Mesendoderm (in vitro differentiated cells): ENCODE measurements at regions not wholly inside any gene's neighbourhood (a gene's known extent, or its start where the extent isn't known, plus 50 kb on each side); places are given as distances from the start of the nearest gene placed in this dataset.

Source experiments
- DNase-seq: peaks from one replicate; pipeline ENCODE4 v3.0.0; 2013
- H2AK5ac ChIP-seq: 2 replicates; pipeline ENCODE4 v1.6.1; 2013; ENCODE audit warnings: low read length, inconsistent platforms
- H2BK120ac ChIP-seq: 2 replicates; pipeline ENCODE4 v1.6.1; 2013; ENCODE audit warnings: low read depth, mild to moderate bottlenecking, low read length, moderate library complexity, mixed read lengths
- H2BK15ac ChIP-seq: replicated peaks from 2 replicates; pipeline ENCODE4 v1.6.1; 2013; ENCODE audit warnings: low read depth, mild to moderate bottlenecking, moderate library complexity
- H2BK5ac ChIP-seq: 2 replicates; pipeline ENCODE4 v1.6.1; 2013; ENCODE audit warnings: low read length, inconsistent platforms
- H3K18ac ChIP-seq: 2 replicates; pipeline ENCODE4 v1.6.1; 2013; ENCODE audit warnings: mild to moderate bottlenecking, low read length, mixed read lengths
- H3K23ac ChIP-seq: one replicate; pipeline ENCODE4 v1.6.1; 2013; ENCODE audit warnings: low read length
- H3K27ac ChIP-seq: 2 replicates; pipeline ENCODE4 v1.5.1; 2013; ENCODE audit warnings: low read depth, mild to moderate bottlenecking, inconsistent platforms, low read length, moderate library complexity
- H3K27me3 ChIP-seq: 2 replicates; pipeline ENCODE4 v1.6.1; 2013; ENCODE audit warnings: low read length, control low read depth, mild to moderate bottlenecking, inconsistent platforms; ENCODE audit not compliant: insufficient read depth, poor library complexity
- H3K36me3 ChIP-seq: 2 replicates; pipeline ENCODE4 v1.6.1; 2013; ENCODE audit warnings: low read length, inconsistent platforms; ENCODE audit not compliant: control insufficient read depth, insufficient read depth
- H3K4ac ChIP-seq: one replicate; pipeline ENCODE4 v1.6.1; 2013; ENCODE audit warnings: low read depth, mild to moderate bottlenecking, low read length, moderate library complexity
- H3K4me1 ChIP-seq: 2 replicates; pipeline ENCODE4 v1.6.1; 2013; ENCODE audit warnings: low read depth, low read length, inconsistent platforms; ENCODE audit not compliant: control insufficient read depth
- H3K4me2 ChIP-seq: 2 replicates; pipeline ENCODE4 v1.6.1; 2013; ENCODE audit warnings: low read length
- H3K4me3 ChIP-seq: 2 replicates; pipeline ENCODE4 v1.5.1; 2013; ENCODE audit warnings: mild to moderate bottlenecking, low read length
- H3K56ac ChIP-seq: one replicate; pipeline ENCODE4 v1.6.1; 2013; ENCODE audit warnings: low read length
- H3K79me1 ChIP-seq: 2 replicates; pipeline ENCODE4 v1.6.1; 2013; ENCODE audit warnings: low read length, inconsistent platforms
- H3K79me2 ChIP-seq: 2 replicates; pipeline ENCODE4 v1.6.1; 2013; ENCODE audit warnings: mild to moderate bottlenecking, low read length; ENCODE audit not compliant: control insufficient read depth, insufficient read depth
- H3K9ac ChIP-seq: 2 replicates; pipeline ENCODE4 v1.6.1; 2013; ENCODE audit warnings: low read length, inconsistent platforms
- H4K5ac ChIP-seq: one replicate; pipeline ENCODE4 v1.6.1; 2013; ENCODE audit warnings: low read length
- H4K8ac ChIP-seq: one replicate; pipeline ENCODE4 v1.6.1; 2013; ENCODE audit warnings: low read depth, mild to moderate bottlenecking, control low read depth, low read length, moderate library complexity
- WGBS: extraction: QIAGEN DNeasy Blood & Tissue Kit; methylation state at CpG from one replicate; pipeline ENCODE4 v1.1.7; 2013; ENCODE audit warnings: low lambda C conversion rate, missing lambda C conversion rate; ENCODE audit not compliant: insufficient coverage; ENCODE audit errors: extremely low coverage; 5-methylcytosine and 5-hydroxymethylcytosine counted together

GRCh38 chr17:52724578-52724977 is 566.1 kb upstream of the CA10 start:
- H2BK120ac ChIP-seq, result no peak overlapping the region
- H3K4me2 ChIP-seq, result no peak overlapping the region
- no peaks in the 10 kb centered on the region for H3K36me3 ChIP-seq
- no peak overlapping the region for H3K27ac ChIP-seq
- H4K5ac ChIP-seq, result no peak overlapping the region
- no peaks in the 10 kb centered on the region for H3K79me2 ChIP-seq
- WGBS, result no CpG with 5 or more reads among the region's 3 CpGs
- no peak overlapping the region for H3K4ac ChIP-seq
- H2BK15ac ChIP-seq, result no peak overlapping the region
- no peak overlapping the region for H3K4me3 ChIP-seq
- H3K79me1 ChIP-seq, result no peaks in the 10 kb centered on the region
- H3K9ac ChIP-seq, result no peak overlapping the region
- H4K8ac ChIP-seq, result no peak overlapping the region
- no peaks in the 10 kb centered on the region for H3K27me3 ChIP-seq
- H3K56ac ChIP-seq, result no peak overlapping the region
- no peak overlapping the region for H2BK5ac ChIP-seq
- H3K23ac ChIP-seq, result no peak overlapping the region
- DNase-seq, result peak; percentile 73
- H2AK5ac ChIP-seq, result no peak overlapping the region
- H3K18ac ChIP-seq, result no peak overlapping the region
- peaks cover 2% of the 10 kb centered on the region for H3K4me1 ChIP-seq

DNA sequence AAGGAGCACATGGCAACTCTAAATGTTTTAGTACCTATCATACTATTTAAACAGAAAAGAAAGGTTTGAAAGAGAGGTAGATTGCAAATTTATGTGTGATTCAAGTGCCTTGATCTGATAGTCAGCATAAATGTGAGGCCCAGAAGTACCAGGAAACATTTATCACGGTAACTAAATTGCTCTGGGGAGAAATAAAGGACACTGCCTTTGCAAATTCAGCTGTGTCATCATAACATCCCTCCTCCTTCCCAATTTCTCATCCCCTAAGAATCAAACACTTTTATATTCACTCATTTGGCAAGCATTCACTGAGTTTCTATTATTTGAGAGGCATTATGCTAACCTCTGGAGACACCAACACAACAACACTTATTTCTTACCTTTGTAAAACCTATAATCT is 563.4 kb upstream of the CA10 start:
- H2BK5ac ChIP-seq, result no peak overlapping the region
- DNase-seq, result no peak
- no peak overlapping the region for H3K4me3 ChIP-seq
- no peak overlapping the region for H4K8ac ChIP-seq
- no peaks in the 10 kb centered on the region for H3K27me3 ChIP-seq
- H3K27ac ChIP-seq, result no peak overlapping the region
- no peaks in the 10 kb centered on the region for H3K36me3 ChIP-seq
- no peak overlapping the region for H2BK15ac ChIP-seq
- H3K79me1 ChIP-seq, result no peaks in the 10 kb centered on the region
- no peak overlapping the region for H3K9ac ChIP-seq
- no peak overlapping the region for H3K23ac ChIP-seq
- no peak overlapping the region for H2AK5ac ChIP-seq
- H3K4me1 ChIP-seq, result peaks cover 2% of the 10 kb centered on the region
- no peak overlapping the region for H2BK120ac ChIP-seq
- no peak overlapping the region for H4K5ac ChIP-seq
- WGBS, result no CpG with 5 or more reads among the region's 1 CpG
- H3K79me2 ChIP-seq, result no peaks in the 10 kb centered on the region
- no peak overlapping the region for H3K4ac ChIP-seq
- H3K18ac ChIP-seq, result no peak overlapping the region
- H3K4me2 ChIP-seq, result no peak overlapping the region
- H3K56ac ChIP-seq, result no peak overlapping the region

DNA sequence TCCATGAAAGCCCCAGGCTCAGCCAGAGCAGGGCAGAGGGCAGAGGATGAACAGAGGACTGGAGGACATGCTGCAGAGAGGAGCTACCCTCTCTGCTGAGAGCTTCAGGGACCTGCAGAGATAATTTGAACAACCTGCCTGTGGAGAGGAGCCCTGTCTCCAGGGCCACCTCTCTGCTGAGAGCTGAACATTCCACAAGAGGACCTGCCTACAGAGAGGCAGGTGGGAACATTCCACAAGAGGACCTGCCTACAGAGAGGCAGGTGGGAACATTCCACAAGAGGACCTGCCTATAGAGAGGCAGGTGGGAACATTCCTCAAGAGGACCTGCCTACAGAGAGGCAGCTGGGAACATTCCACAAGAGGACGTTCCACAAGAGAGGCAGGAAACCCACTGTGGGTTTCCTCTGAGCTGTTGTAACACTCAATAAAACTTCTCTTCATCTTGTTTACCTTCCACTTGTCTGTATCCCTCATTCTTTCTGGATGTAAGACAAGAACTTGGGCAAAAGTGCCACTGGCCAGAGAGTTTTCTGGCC is 551.9 kb upstream of the CA10 start:
- H3K23ac ChIP-seq, result no peak overlapping the region
- H4K8ac ChIP-seq, result no peak overlapping the region
- WGBS, result no CpG with 5 or more reads among the region's 1 CpG
- no peak overlapping the region for H2BK15ac ChIP-seq
- H3K4me1 ChIP-seq, result no peaks in the 10 kb centered on the region
- H3K56ac ChIP-seq, result no peak overlapping the region
- no peak overlapping the region for H2AK5ac ChIP-seq
- peak; percentile 27 for DNase-seq
- no peak overlapping the region for H2BK120ac ChIP-seq
- H3K9ac ChIP-seq, result no peak overlapping the region
- no peak overlapping the region for H3K4me3 ChIP-seq
- H3K4ac ChIP-seq, result no peak overlapping the region
- no peaks in the 10 kb centered on the region for H3K79me1 ChIP-seq
- H2BK5ac ChIP-seq, result no peak overlapping the region
- no peaks in the 10 kb centered on the region for H3K36me3 ChIP-seq
- no peak overlapping the region for H4K5ac ChIP-seq
- H3K18ac ChIP-seq, result no peak overlapping the region
- H3K79me2 ChIP-seq, result no peaks in the 10 kb centered on the region
- no peak overlapping the region for H3K27ac ChIP-seq
- no peaks in the 10 kb centered on the region for H3K27me3 ChIP-seq
- no peak overlapping the region for H3K4me2 ChIP-seq

GRCh38 chr17:52709724-52710123 is 551.2 kb upstream of the CA10 start:
- H3K56ac ChIP-seq, result no peak overlapping the region
- no peak overlapping the region for H2BK15ac ChIP-seq
- H3K4me3 ChIP-seq, result no peak overlapping the region
- H3K4me2 ChIP-seq, result no peak overlapping the region
- H3K27me3 ChIP-seq, result no peaks in the 10 kb centered on the region
- no peak for DNase-seq
- H2BK120ac ChIP-seq, result no peak overlapping the region
- no peaks in the 10 kb centered on the region for H3K4me1 ChIP-seq
- H2AK5ac ChIP-seq, result no peak overlapping the region
- no peaks in the 10 kb centered on the region for H3K79me2 ChIP-seq
- no peaks in the 10 kb centered on the region for H3K36me3 ChIP-seq
- no peak overlapping the region for H3K9ac ChIP-seq
- H3K23ac ChIP-seq, result no peak overlapping the region
- no peaks in the 10 kb centered on the region for H3K79me1 ChIP-seq
- H4K8ac ChIP-seq, result no peak overlapping the region
- H2BK5ac ChIP-seq, result no peak overlapping the region
- H3K27ac ChIP-seq, result no peak overlapping the region
- H3K18ac ChIP-seq, result no peak overlapping the region
- no CpG with 5 or more reads among the region's 3 CpGs for WGBS
- no peak overlapping the region for H3K4ac ChIP-seq
- H4K5ac ChIP-seq, result no peak overlapping the region

GRCh38 chr17:52696362-52696761 is 537.8 kb upstream of the CA10 start:
- WGBS, result no CpG with 5 or more reads among the region's 3 CpGs

GRCh38 chr17:52686140-52686539 is 527.6 kb upstream of the CA10 start:
- H2BK5ac ChIP-seq, result no peak overlapping the region
- no peak overlapping the region for H4K5ac ChIP-seq
- H3K79me2 ChIP-seq, result no peaks in the 10 kb centered on the region
- no peak overlapping the region for H3K4me2 ChIP-seq
- no peak overlapping the region for H3K23ac ChIP-seq
- H2BK15ac ChIP-seq, result no peak overlapping the region
- no peaks in the 10 kb centered on the region for H3K4me1 ChIP-seq
- no peak overlapping the region for H2BK120ac ChIP-seq
- H3K9ac ChIP-seq, result no peak overlapping the region
- H3K56ac ChIP-seq, result no peak overlapping the region
- H3K4me3 ChIP-seq, result no peak overlapping the region
- no peak overlapping the region for H3K18ac ChIP-seq
- no peak overlapping the region for H3K27ac ChIP-seq
- no peaks in the 10 kb centered on the region for H3K79me1 ChIP-seq
- H3K36me3 ChIP-seq, result no peaks in the 10 kb centered on the region
- H3K4ac ChIP-seq, result no peak overlapping the region
- H2AK5ac ChIP-seq, result no peak overlapping the region
- H4K8ac ChIP-seq, result no peak overlapping the region
- no peak for DNase-seq
- H3K27me3 ChIP-seq, result no peaks in the 10 kb centered on the region

More at GRCh38 chr17:52696362-52696761, 537.8 kb upstream of the CA10 start:
- H4K5ac ChIP-seq, result no peak overlapping the region
- no peak overlapping the region for H3K18ac ChIP-seq
- H3K79me1 ChIP-seq, result no peaks in the 10 kb centered on the region
- H2AK5ac ChIP-seq, result no peak overlapping the region
- no peak overlapping the region for H2BK5ac ChIP-seq
- no peak overlapping the region for H2BK120ac ChIP-seq
- H3K4me2 ChIP-seq, result no peak overlapping the region
- H3K4me1 ChIP-seq, result no peaks in the 10 kb centered on the region
- H4K8ac ChIP-seq, result no peak overlapping the region
- H3K4me3 ChIP-seq, result no peak overlapping the region
- no peaks in the 10 kb centered on the region for H3K79me2 ChIP-seq
- no peak overlapping the region for H3K27ac ChIP-seq
- H3K36me3 ChIP-seq, result no peaks in the 10 kb centered on the region
- no peak overlapping the region for H3K4ac ChIP-seq
- no peak overlapping the region for H2BK15ac ChIP-seq
- H3K27me3 ChIP-seq, result no peaks in the 10 kb centered on the region
- H3K56ac ChIP-seq, result no peak overlapping the region
- no peak overlapping the region for H3K9ac ChIP-seq
- H3K23ac ChIP-seq, result no peak overlapping the region
- DNase-seq, result no peak
